ENCODE measurements at regions not wholly inside any gene's neighbourhood (a gene's known extent, or its start where the extent isn't known, plus 50 kb on each side); places are given as distances from the start of the nearest gene placed in this dataset.
A peak's percentile ranks its signal among the peaks of the same experiment; 100 is the strongest.
"Not testable (repeated sequence)": the region's sequence is repeated elsewhere in the genome, so short reads cannot be mapped to it uniquely, and the experiment has no call there.

DNA sequence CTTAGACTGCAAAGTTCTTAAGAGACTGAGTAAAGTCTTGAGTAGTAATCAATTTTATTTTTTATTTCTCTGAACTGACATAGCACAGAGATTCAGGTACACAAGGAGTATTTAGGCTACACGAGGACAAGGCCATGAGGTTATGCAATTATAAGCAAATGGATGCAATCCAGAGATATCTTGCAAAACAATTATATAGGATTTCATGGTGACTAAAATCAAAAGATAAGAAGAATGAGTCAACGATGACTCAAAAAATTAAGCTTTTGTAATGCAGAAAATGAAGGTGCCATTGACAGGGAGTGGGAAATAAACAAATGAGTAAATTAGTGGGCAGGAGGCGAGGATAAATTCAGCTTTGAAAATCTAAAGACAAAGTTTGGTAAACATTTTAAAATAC lies 66.7 kb upstream of the MYO3A start:
- no peak for DNase-seq (ENCODE audit: low read depth)

DNA sequence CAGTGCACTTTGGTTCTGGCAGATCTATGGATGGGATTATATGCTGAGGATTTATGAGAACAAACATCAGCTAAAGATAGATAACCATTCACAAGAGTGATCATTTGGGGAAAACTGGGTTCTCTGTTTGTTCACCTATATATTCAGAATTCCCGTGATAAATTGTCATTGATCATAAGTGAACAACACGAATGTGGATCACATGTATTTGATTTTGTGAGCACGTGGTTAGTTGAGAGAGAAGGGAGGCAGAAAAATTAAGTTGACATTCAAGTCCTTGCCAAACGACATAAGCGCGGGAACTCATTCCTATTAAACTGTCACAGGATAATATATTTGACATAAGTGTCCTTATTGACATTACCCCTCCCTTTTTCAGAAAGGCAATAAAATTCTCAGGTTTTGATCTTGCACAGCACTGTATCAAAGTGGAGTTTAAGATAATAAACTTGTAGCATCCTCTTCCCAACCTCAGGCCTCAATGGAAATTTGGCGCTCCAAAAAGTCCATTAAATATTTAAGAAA lies 64.9 kb upstream of the MYO3A start:
- DNase-seq (ENCODE audit: low read depth), result no peak

DNA sequence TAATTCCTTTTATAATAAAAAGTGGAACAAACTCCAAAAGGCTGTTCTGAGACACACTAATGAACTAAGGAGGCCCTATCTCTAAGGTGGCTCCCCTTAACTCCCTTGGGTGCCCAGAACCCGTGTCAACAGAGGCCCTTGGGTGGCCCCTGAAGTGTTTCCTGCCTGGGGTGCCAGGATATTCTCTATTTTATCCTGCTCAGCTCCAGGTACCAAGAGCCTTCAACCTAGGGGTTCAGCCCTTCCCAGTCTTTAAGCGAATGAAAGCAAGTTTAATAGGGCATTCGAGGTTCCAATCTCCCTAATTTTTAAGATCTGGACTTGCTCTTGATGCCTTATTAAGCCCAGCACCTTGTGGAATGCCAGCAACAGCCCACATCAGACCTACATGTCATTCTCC lies 64.4 kb upstream of the MYO3A start:
- DNase-seq (ENCODE audit: low read depth), result no peak

DNA sequence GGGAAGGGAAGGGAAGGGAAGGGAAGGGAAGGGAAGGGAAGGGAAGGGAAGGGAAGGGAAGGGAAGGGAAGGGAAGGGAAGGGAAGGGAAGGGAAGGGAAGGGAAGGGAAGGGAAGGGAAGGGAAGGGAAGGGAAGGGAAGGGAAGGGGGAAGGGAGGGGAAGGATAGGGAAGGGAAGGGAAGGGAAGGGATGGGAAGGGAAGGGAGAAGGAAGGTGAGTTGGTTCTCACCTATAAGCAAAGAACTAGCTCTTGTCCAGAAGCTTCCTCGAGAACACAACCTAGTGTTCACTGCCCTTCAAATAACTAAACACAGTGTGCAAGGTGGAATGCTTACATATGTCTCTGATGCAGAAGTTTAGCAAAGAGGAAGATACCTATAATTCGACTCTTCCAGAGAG lies 59.6 kb upstream of the MYO3A start:
- DNase-seq (ENCODE audit: low read depth), result not testable (repeated sequence)

DNA sequence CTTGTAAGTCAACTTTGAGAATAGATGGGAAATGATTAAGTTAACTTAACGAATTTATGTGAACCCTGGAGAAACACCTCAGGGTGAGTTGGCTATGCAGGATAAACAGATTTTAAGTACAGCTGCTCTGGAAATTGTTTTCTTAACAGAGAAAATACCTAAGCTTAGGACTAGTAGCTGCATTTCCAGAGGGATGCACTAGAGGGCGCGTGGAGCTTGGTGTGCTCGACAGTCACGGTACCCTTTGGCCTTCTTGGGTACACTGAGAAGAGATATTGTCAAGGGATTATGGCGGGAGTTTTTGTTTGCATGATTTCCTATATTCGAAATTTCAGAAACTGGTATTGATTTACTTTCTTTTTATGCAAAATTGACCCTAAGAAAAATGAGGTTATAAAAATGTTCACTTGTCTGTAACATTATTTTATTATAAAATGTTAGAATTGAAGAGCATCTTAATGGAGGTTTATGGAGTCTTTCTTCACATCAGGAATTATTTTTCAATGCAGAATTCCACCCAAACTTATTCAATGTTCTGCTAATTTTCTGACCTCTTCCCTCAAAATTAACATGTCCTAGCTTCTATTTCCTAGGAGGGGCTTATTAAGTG lies 58.4 kb upstream of the MYO3A start:
- peak; percentile 58 for DNase-seq (ENCODE audit: low read depth)

GRCh38 chr10:25877296-25877695 lies 56.7 kb upstream of the MYO3A start:
- DNase-seq (ENCODE audit: low read depth), result no peak

Measured in activated T-cell treated with anti-CD3 and anti-CD28 coated beads for 1 hour (primary cell).